ENCODE measurements at regions not wholly inside any gene's neighbourhood (a gene's known extent, or its start where the extent isn't known, plus 50 kb on each side); places are given as distances from the start of the nearest gene placed in this dataset. TPM values are rescaled to one million over a fixed set of nuclear protein-coding genes. Genes with fewer than 3 reads are reported as not detected.

GRCh38 chr18:66655407-66655806 lies 51.5 kb upstream of the CDH19 start:
- TF ChIP-seq CTCF (conservative IDR thresholded peaks at IDR 0.05): no peak
- no peak overlapping the region for H3K27ac Mint-ChIP-seq
- Histone ChIP-seq H2AK5ac (ENCODE audit: insufficient read length, low read length) (no peak overlapping the region), H3K23me2 (ENCODE audit: insufficient read length, low read depth, low read length, poor library complexity, severe bottlenecking) (no peaks in the 10 kb centered on the region), H2BK15ac (ENCODE audit: low read depth, low read length) (no peak overlapping the region), H3K9ac (ENCODE audit: extremely low read depth, insufficient read length, low read length) (no peak overlapping the region), H4K91ac (ENCODE audit: insufficient read length, low read depth, low read length) (no peak overlapping the region), H2BK12ac (ENCODE audit: insufficient read length, low read depth, low read length) (no peak overlapping the region), H3K14ac (ENCODE audit: insufficient read depth, low read length) (no peak overlapping the region), H3K9me3 (ENCODE audit: control insufficient read depth, low read depth, low read length) (no peaks in the 10 kb centered on the region), H4K20me1 (ENCODE audit: control insufficient read depth, insufficient read depth, insufficient read length) (no peaks in the 10 kb centered on the region), H2AFZ (ENCODE audit: low read length) (no peak overlapping the region), H3K23ac (ENCODE audit: insufficient read length, low read depth, low read length) (no peak overlapping the region), H3K79me2 (ENCODE audit: insufficient read depth, low read length) (no peaks in the 10 kb centered on the region), H3K18ac (ENCODE audit: insufficient read length, low read depth, low read length) (no peak overlapping the region), H2BK5ac (ENCODE audit: insufficient read length, low read length) (no peak overlapping the region), H3K4ac (ENCODE audit: low read depth, low read length) (no peak overlapping the region), H4K8ac (replicated peaks; ENCODE audit: insufficient read length, low read depth, low read length) (no peak overlapping the region), H3K4me2 (ENCODE audit: insufficient read depth, insufficient read length, low read length) (no peak overlapping the region), H3K56ac (ENCODE audit: insufficient read length, low read depth, low read length) (no peak overlapping the region), H2BK20ac (ENCODE audit: low read depth, low read length, poor library complexity, severe bottlenecking) (no peak overlapping the region), H2BK120ac (ENCODE audit: low read depth, low read length, poor library complexity, severe bottlenecking) (no peak overlapping the region), H3K4me1 (ENCODE audit: insufficient read depth, low read length) (no peaks in the 10 kb centered on the region; the same call in none of the 2 replicates), H3K79me1 (ENCODE audit: insufficient read depth, low read depth, low read length, poor library complexity, severe bottlenecking) (no peaks in the 10 kb centered on the region), H3K27me3 (ENCODE audit: insufficient read depth, low read length) (no peaks in the 10 kb centered on the region), H4K5ac (ENCODE audit: insufficient read length, low read depth, low read length) (no peak overlapping the region), H3T11ph (ENCODE audit: low read length) (no peak overlapping the region), H3K27ac (ENCODE audit: insufficient read length, low read depth, low read length) (no peak overlapping the region)
- H3K4me3 Mint-ChIP-seq: no peak overlapping the region
- H3K4me1 Mint-ChIP-seq: peaks cover 20 to 31% of the 10 kb centered on the region in 2 experiments
- H3K27me3 Mint-ChIP-seq (ENCODE audit: low read depth): no peaks in the 10 kb centered on the region
- no peaks in the 10 kb centered on the region for H3K36me3 Mint-ChIP-seq (ENCODE audit: insufficient read depth in 1 of 3, low read depth in 3 of 3)
- no peak for DNase-seq
- no peaks in the 10 kb centered on the region for H3K9me3 Mint-ChIP-seq

Small RNA genes lying in the stretch of these regions (microRNA-seq; reads per million reads assigned to microRNA genes)
- not detected for gene MIR5011 (ENCODE audit: borderline microRNAs expressed)
